ENCODE measurements at regions not wholly inside any gene's neighbourhood (a gene's known extent, or its start where the extent isn't known, plus 50 kb on each side); places are given as distances from the start of the nearest gene placed in this dataset.

GRCh38 chr10:36057180-36057579, 415.1 kb upstream of the FZD8 start:
- no peak for TF ChIP-seq CTCF (IDR thresholded peaks at IDR 0.05)
- TF ChIP-seq POLR2A (IDR thresholded peaks at IDR 0.05): no peak
- 42% methylated on average over 4 of the region's 4 CpGs for WGBS (ENCODE audit: insufficient coverage, low coverage, low lambda C conversion rate, missing lambda C conversion rate)
- Histone ChIP-seq H3K36me3 (no peaks in the 10 kb centered on the region), H3K4me3 (no peak overlapping the region), H3K4me1 (no peaks in the 10 kb centered on the region), H3K27ac (no peak overlapping the region), H3K27me3 (no peaks in the 10 kb centered on the region), H3K9me3 (no peaks in the 10 kb centered on the region)
- DNase-seq: no peak
- ATAC-seq: no peak
- intact Hi-C loops (cut with DNase I): no loop called here

GRCh38 chr10:36053775-36054174, 411.7 kb upstream of the FZD8 start:
- H3K9me3 ChIP-seq: no peaks in the 10 kb centered on the region
- H3K27me3 ChIP-seq: no peaks in the 10 kb centered on the region
- no peaks in the 10 kb centered on the region for H3K4me1 ChIP-seq
- intact Hi-C loops (cut with DNase I): no loop called here
- H3K4me3 ChIP-seq: no peak overlapping the region
- H3K36me3 ChIP-seq: no peaks in the 10 kb centered on the region
- ATAC-seq (no peak), DNase-seq (no peak)
- TF ChIP-seq POLR2A (IDR thresholded peaks at IDR 0.05) (no peak), CTCF (IDR thresholded peaks at IDR 0.05) (no peak)
- WGBS (ENCODE audit: insufficient coverage, low coverage, low lambda C conversion rate, missing lambda C conversion rate): 75% methylated on average over 4 of the region's 4 CpGs
- H3K27ac ChIP-seq: no peak overlapping the region

DNA sequence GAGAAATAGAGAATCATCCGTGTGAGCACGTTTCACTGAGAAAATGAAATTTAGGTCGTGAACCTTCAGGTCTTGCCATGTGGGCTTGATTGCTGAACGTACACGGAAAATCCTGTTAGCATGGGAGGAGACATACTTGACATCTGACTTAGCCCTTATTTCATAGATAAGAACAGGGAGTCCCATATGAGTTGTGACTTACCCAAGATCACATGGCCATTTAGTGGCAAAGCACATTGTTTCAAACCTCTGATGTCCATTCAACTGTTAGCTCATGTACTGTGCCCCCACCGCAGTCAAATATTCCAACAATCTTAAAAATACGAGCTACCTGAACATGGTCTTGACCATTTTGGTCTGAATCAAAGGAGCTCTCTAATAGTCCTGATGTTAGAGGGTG, 411.2 kb upstream of the FZD8 start:
- ATAC-seq: no peak
- Histone ChIP-seq H3K27me3 (no peaks in the 10 kb centered on the region), H3K36me3 (no peaks in the 10 kb centered on the region), H3K4me3 (no peak overlapping the region), H3K27ac (no peak overlapping the region), H3K9me3 (no peaks in the 10 kb centered on the region), H3K4me1 (no peaks in the 10 kb centered on the region)
- intact Hi-C loops (cut with DNase I): no loop called here
- no peak for TF ChIP-seq CTCF (IDR thresholded peaks at IDR 0.05)
- no peak for TF ChIP-seq POLR2A (IDR thresholded peaks at IDR 0.05)
- DNase-seq: no peak
- 76% methylated on average over 7 of the region's 7 CpGs for WGBS (ENCODE audit: insufficient coverage, low coverage, low lambda C conversion rate, missing lambda C conversion rate)

DNA sequence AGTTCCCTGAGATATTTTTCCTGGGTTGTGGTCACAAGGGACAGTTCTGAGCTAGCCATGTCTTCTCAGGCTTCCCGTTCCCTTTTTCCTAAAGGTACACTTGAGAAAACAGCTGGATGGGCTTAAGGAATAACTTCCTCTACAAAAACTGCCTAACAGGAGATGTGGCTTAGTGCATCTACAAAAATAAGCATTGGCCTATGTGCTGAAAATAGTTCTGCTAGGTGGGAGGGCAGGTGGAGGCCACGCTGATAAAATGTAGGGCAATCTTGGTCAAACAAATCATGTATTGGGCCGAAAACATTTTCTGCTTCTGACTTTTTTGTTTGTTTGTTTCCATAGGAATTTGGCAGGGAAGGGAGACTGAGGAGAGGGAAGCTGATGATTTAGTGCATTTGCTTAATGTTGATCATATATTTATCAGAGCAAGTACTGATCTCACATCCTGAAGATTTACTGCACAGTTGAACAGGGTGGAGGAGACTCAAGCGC, 409.4 kb upstream of the FZD8 start:
- TF ChIP-seq POLR2A (IDR thresholded peaks at IDR 0.05): no peak
- Histone ChIP-seq H3K9me3 (no peaks in the 10 kb centered on the region), H3K27ac (no peak overlapping the region), H3K4me3 (no peak overlapping the region), H3K27me3 (no peaks in the 10 kb centered on the region), H3K4me1 (no peaks in the 10 kb centered on the region), H3K36me3 (no peaks in the 10 kb centered on the region)
- 58% methylated on average over 3 of the region's 4 CpGs for WGBS (ENCODE audit: insufficient coverage, low coverage, low lambda C conversion rate, missing lambda C conversion rate)
- DNase-seq (no peak), ATAC-seq (no peak)
- intact Hi-C loops (cut with DNase I): no loop called here

- no peak for ATAC-seq
- DNase-seq: no peak
- Histone ChIP-seq H3K36me3 (no peaks in the 10 kb centered on the region), H3K4me3 (no peak overlapping the region), H3K9me3 (no peaks in the 10 kb centered on the region), H3K27ac (no peak overlapping the region), H3K4me1 (no peaks in the 10 kb centered on the region), H3K27me3 (no peaks in the 10 kb centered on the region)
- 69% methylated on average over 7 of the region's 7 CpGs for WGBS (ENCODE audit: insufficient coverage, low coverage, low lambda C conversion rate, missing lambda C conversion rate)
- intact Hi-C loops (cut with DNase I): no loop called here
- TF ChIP-seq POLR2A (IDR thresholded peaks at IDR 0.05) (no peak), CTCF (IDR thresholded peaks at IDR 0.05) (no peak)
Observed at GRCh38 chr10:36050763-36051499, 408.8 kb upstream of the FZD8 start.

Measured in right lobe of liver (tissue), 6 donors.